Panc1 (cell line): ENCODE measurements at regions not wholly inside any gene's neighbourhood (a gene's known extent, or its start where the extent isn't known, plus 50 kb on each side); places are given as distances from the start of the nearest gene placed in this dataset.

Source experiments
- CTCF ChIP-seq: fragments of 450-650 bp; IDR thresholded peaks from 2 replicates; pipeline ENCODE4 v1.5.1; 2017; ENCODE audit warnings: mild to moderate bottlenecking
- POLR2AphosphoS5 ChIP-seq: IDR thresholded peaks from 2 replicates; pipeline ENCODE4 v1.6.1; 2012; ENCODE audit warnings: mild to moderate bottlenecking, low read depth, low read length, moderate library complexity
- SIN3A ChIP-seq: IDR thresholded peaks from 2 replicates; pipeline ENCODE4 v1.6.1; 2012; ENCODE audit warnings: low read depth, mild to moderate bottlenecking, low read length, moderate library complexity, borderline replicate concordance; ENCODE audit not compliant: insufficient read depth

- no peak for TF ChIP-seq SIN3A
- TF ChIP-seq CTCF, result no peak
- no peak for TF ChIP-seq POLR2AphosphoS5
Observed at GRCh38 chr1:58398714-58399113, 147.8 kb downstream of the OMA1 start.
